ENCODE measurements at regions not wholly inside any gene's neighbourhood (a gene's known extent, or its start where the extent isn't known, plus 50 kb on each side); places are given as distances from the start of the nearest gene placed in this dataset.

DNA sequence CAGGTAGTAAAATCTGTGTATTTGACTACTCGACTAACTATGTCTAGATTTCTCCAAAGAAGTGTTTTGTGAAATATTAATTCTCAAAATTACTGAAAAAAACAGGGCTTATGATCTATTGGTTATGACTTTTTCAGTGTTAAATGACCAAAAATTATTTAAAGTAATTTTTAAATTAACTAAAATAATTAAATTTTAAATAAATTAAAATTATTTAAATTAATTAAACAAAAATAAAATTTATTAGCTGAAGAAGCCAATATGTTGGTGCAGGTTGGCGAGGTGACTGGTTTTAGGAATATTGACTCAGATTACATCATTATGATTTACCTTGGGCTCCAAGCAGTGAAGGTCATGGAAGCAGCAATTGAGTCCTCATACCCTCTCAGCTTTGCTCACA lies 483.2 kb downstream of the PTPRC start:
- H3K36me3 ChIP-seq: no peaks in the 10 kb centered on the region
- TF ChIP-seq, protein P1, sequence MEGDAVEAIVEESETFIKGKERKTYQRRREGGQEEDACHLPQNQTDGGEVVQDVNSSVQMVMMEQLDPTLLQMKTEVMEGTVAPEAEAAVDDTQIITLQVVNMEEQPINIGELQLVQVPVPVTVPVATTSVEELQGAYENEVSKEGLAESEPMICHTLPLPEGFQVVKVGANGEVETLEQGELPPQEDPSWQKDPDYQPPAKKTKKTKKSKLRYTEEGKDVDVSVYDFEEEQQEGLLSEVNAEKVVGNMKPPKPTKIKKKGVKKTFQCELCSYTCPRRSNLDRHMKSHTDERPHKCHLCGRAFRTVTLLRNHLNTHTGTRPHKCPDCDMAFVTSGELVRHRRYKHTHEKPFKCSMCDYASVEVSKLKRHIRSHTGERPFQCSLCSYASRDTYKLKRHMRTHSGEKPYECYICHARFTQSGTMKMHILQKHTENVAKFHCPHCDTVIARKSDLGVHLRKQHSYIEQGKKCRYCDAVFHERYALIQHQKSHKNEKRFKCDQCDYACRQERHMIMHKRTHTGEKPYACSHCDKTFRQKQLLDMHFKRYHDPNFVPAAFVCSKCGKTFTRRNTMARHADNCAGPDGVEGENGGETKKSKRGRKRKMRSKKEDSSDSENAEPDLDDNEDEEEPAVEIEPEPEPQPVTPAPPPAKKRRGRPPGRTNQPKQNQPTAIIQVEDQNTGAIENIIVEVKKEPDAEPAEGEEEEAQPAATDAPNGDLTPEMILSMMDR (IDR thresholded peaks at IDR 0.05): no peak
- TF ChIP-seq EP300 (IDR thresholded peaks at IDR 0.05) (no peak), POLR2AphosphoS5 (IDR thresholded peaks at IDR 0.05) (no peak), POLR2A (IDR thresholded peaks at IDR 0.05; ENCODE audit: low read depth) (no peak)
- no peak overlapping the region for H3K27ac ChIP-seq (replicated peaks in 1 of 4)
- H3K9me3 ChIP-seq: no peaks in the 10 kb centered on the region
- H3K4me1 ChIP-seq: no peaks in the 10 kb centered on the region
- H3K27me3 ChIP-seq: no peaks in the 10 kb centered on the region
- DNase-seq (ENCODE audit: extremely low spot score): no peak
- H3K4me3 ChIP-seq: no peak overlapping the region
- 79% methylated on average over 2 of the region's 2 CpGs for WGBS
- intact Hi-C loops (cut with DNase I): no loop called here

DNA sequence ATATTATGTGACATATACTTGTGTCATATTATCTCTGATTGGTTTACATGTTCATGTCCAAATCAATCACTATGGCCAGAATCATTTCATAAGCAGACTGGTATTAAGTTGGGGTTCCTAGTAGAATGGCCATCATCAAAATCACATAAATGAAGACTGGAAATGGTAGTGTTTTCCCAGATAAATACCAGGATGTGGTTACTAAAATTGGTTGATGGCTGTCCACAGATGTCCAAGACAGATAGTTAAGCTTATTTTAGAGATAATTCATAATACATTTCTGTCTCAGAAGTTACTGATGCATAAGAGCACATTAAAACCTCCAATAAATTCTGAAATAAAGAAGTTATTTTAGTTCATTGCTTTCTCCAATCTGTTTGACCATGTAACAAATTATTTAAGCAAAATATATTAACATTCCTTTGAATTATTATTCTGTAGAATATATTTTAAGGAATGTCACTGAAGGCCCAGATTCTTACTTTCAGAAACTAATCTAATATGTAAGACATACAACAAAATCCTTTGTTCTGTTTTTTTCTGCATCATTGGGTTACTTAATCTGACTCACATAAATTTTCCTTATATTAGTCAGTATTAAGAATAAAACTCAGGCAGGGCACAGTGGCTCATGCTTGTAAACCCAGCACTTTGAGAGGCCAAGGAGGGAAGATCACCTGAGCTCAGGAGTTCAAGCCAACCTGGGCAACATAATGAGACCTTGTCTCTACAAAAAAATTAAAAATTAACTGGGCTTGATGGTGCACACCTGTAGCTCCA lies 483.9 kb downstream of the PTPRC start:
- H3K27me3 ChIP-seq: no peaks in the 10 kb centered on the region
- no peak overlapping the region for H3K4me3 ChIP-seq
- intact Hi-C loops (cut with DNase I): no loop called here
- TF ChIP-seq EP300 (IDR thresholded peaks at IDR 0.05) (no peak), POLR2AphosphoS5 (IDR thresholded peaks at IDR 0.05) (no peak), POLR2A (IDR thresholded peaks at IDR 0.05; ENCODE audit: low read depth) (no peak)
- TF ChIP-seq, protein P1 (IDR thresholded peaks at IDR 0.05): no peak
- DNase-seq (ENCODE audit: extremely low spot score): no peak
- no peaks in the 10 kb centered on the region for H3K4me1 ChIP-seq
- H3K27ac ChIP-seq (replicated peaks in 1 of 4): no peak overlapping the region
- no peaks in the 10 kb centered on the region for H3K9me3 ChIP-seq
- no peaks in the 10 kb centered on the region for H3K36me3 ChIP-seq

DNA sequence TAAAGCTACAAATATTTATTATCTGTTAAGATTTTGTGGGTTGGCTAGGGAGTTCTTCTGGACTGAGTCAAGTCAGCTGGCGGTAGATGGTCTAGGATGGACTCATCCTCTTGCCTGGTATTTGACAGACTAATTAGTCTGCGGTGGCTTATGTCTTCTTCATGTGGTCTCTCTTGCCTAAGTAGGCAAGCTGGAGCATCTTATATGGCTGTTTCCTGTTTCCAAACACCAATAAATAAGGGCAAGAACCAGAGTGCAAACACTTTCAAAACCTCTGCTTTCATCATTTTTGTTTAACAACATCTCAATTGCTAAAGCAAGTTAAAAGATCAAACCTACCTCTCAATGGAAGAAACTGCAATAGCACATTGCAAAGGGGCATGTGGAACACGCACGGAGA lies 484.8 kb downstream of the PTPRC start:
- TF ChIP-seq, protein P1 (IDR thresholded peaks at IDR 0.05): no peak
- TF ChIP-seq EP300 (IDR thresholded peaks at IDR 0.05): no peak
- Histone ChIP-seq H3K4me1 (no peaks in the 10 kb centered on the region), H3K27ac (replicated peaks in 1 of 4) (no peak overlapping the region), H3K4me3 (no peak overlapping the region), H3K27me3 (no peaks in the 10 kb centered on the region), H3K36me3 (no peaks in the 10 kb centered on the region), H3K9me3 (no peaks in the 10 kb centered on the region)
- WGBS: 94% methylated on average over 4 of the region's 4 CpGs
- intact Hi-C loops (cut with DNase I): no loop called here
- DNase-seq (ENCODE audit: extremely low spot score): no peak

DNA sequence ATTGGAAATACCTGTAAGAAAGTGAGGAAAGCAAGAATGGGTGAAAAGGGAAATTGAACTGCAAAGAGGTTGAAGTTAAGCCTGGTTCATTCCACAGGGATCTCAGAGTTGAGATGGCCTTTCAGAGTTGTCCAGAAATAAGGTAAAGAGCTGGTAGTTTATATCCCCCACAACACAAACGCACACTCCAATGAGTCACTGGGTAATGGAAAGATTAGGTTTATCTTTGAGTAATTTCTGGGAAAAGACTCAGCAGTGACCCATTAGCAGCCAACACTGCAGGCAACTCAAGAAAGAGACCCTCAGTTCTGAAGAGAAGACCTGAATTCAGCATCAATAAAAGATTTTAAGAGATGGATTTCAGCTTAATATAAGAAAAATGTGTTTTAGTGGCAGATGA lies 485.5 kb downstream of the PTPRC start:
- Histone ChIP-seq H3K36me3 (no peaks in the 10 kb centered on the region), H3K9me3 (no peaks in the 10 kb centered on the region), H3K27ac (replicated peaks in 1 of 4) (no peak overlapping the region), H3K27me3 (no peaks in the 10 kb centered on the region), H3K4me1 (no peaks in the 10 kb centered on the region), H3K4me3 (no peak overlapping the region)
- no peak for DNase-seq (ENCODE audit: extremely low spot score)
- no peak for TF ChIP-seq POLR2AphosphoS5 (IDR thresholded peaks at IDR 0.05)
- TF ChIP-seq, protein P1 (IDR thresholded peaks at IDR 0.05): no peak
- no peak for TF ChIP-seq POLR2A (IDR thresholded peaks at IDR 0.05; ENCODE audit: low read depth)
- no peak for TF ChIP-seq EP300 (IDR thresholded peaks at IDR 0.05)
- 68% methylated on average over 1 of the region's 1 CpG for WGBS
- intact Hi-C loops (cut with DNase I): no loop called here

DNA sequence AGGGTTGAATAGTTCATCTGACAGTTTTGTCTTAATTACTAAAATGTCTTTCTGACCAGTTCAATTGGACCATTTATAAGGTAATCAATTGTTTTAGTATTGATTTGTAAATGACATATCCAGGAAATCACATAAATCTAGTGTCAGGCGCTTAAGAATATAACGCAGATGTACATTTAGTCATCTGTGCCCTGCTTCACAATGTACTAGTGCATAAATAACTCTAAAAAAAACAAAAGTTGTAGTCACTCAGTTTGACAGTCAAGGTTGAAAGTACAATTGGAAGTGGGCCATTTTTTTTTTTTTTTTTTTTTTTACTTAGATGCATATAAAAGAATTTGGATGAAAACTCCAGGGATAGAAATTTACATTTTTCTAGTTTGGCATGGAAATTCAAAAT lies 490.4 kb downstream of the PTPRC start:
- intact Hi-C loops (cut with DNase I): no loop called here
- no peaks in the 10 kb centered on the region for H3K4me1 ChIP-seq
- H3K9me3 ChIP-seq: no peaks in the 10 kb centered on the region
- no peak overlapping the region for H3K27ac ChIP-seq (replicated peaks in 1 of 4)
- no peaks in the 10 kb centered on the region for H3K27me3 ChIP-seq
- DNase-seq (ENCODE audit: extremely low spot score): no peak
- H3K4me3 ChIP-seq: no peak overlapping the region
- WGBS: 86% methylated on average over 2 of the region's 2 CpGs
- TF ChIP-seq POLR2A (IDR thresholded peaks at IDR 0.05; ENCODE audit: low read depth) (no peak), EP300 (IDR thresholded peaks at IDR 0.05) (no peak), POLR2AphosphoS5 (IDR thresholded peaks at IDR 0.05) (no peak)
- TF ChIP-seq, protein P1 (IDR thresholded peaks at IDR 0.05): no peak
- H3K36me3 ChIP-seq: no peaks in the 10 kb centered on the region
